Lower lobe of right lung (tissue), 2 donors: ENCODE measurements at regions not wholly inside any gene's neighbourhood (a gene's known extent, or its start where the extent isn't known, plus 50 kb on each side); places are given as distances from the start of the nearest gene placed in this dataset.

Source experiments
- ATAC-seq, 2 donors: fragments of 200-7000 bp; cut with Tn5 transposase; one replicate each; pipeline ENCODE4 v1.9.1; 2020 to 2022; ENCODE audit warnings: mild to moderate bottlenecking in 2 of 2, moderate library complexity in 2 of 2
- DNase-seq: peaks from one replicate; pipeline ENCODE4 v3.0.0-alpha.2; 2020
- H3K27ac ChIP-seq: fragments of 200-600 bp; one replicate; pipeline ENCODE4 v1.8.0; 2022
- H3K27me3 ChIP-seq: fragments of 200-600 bp; one replicate; pipeline ENCODE4 v1.8.0; 2022; ENCODE audit warnings: low read depth
- H3K36me3 ChIP-seq: fragments of 200-600 bp; one replicate; pipeline ENCODE4 v1.8.0; 2022; ENCODE audit warnings: mild to moderate bottlenecking
- H3K4me1 ChIP-seq: fragments of 200-600 bp; one replicate; pipeline ENCODE4 v1.8.0; 2022
- H3K4me3 ChIP-seq: fragments of 200-600 bp; one replicate; pipeline ENCODE4 v1.8.0; 2022; ENCODE audit warnings: mild to moderate bottlenecking
- H3K9me3 ChIP-seq: fragments of 200-600 bp; one replicate; pipeline ENCODE4 v1.8.0; 2022
- intact Hi-C: fragments of 100-400 bp; cut with DNase I; formaldehyde crosslinking; loops from one replicate; pipeline ENCODE4 v1.11.0; 2022
- TF ChIP-seq, protein P1 (sequence below): fragments of 200-600 bp; IDR thresholded peaks from one replicate; pipeline ENCODE4 v1.8.0; 2022; ENCODE audit warnings: antibody characterized with exemption, mild to moderate bottlenecking
- donor health status: DM: no; HTN: yes; CAD: no; lungs with severe emphysema.

DNA sequence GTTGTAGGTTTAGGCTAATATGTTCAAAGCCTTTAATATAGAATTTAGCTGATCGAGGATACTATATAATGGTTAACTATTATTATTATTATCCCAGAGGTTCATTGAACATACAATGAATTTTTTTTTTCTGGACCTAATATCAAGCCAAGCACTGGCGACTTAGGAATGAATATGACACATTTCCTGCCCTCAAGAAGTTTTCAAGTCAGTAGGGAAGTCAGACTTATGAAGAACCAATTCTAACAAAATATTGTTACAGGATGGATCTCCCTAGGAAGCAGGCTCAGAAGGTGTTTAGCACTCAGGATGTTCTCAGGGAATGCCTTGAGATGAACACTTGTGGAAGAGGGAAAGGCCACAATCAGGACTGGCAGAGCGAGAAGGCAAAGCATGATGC lies 211.8 kb upstream of the FGGY start:
- H3K27ac ChIP-seq: no peak overlapping the region
- H3K4me3 ChIP-seq: no peak overlapping the region
- no peaks in the 10 kb centered on the region for H3K36me3 ChIP-seq
- peaks cover 4% of the 10 kb centered on the region for H3K9me3 ChIP-seq
- no peaks in the 10 kb centered on the region for H3K27me3 ChIP-seq
- peaks cover 1% of the 10 kb centered on the region for H3K4me1 ChIP-seq
- no peak for DNase-seq
- ATAC-seq: no peak
- intact Hi-C loops: no loop called here
- TF ChIP-seq, protein P1, sequence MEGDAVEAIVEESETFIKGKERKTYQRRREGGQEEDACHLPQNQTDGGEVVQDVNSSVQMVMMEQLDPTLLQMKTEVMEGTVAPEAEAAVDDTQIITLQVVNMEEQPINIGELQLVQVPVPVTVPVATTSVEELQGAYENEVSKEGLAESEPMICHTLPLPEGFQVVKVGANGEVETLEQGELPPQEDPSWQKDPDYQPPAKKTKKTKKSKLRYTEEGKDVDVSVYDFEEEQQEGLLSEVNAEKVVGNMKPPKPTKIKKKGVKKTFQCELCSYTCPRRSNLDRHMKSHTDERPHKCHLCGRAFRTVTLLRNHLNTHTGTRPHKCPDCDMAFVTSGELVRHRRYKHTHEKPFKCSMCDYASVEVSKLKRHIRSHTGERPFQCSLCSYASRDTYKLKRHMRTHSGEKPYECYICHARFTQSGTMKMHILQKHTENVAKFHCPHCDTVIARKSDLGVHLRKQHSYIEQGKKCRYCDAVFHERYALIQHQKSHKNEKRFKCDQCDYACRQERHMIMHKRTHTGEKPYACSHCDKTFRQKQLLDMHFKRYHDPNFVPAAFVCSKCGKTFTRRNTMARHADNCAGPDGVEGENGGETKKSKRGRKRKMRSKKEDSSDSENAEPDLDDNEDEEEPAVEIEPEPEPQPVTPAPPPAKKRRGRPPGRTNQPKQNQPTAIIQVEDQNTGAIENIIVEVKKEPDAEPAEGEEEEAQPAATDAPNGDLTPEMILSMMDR: no peak

DNA sequence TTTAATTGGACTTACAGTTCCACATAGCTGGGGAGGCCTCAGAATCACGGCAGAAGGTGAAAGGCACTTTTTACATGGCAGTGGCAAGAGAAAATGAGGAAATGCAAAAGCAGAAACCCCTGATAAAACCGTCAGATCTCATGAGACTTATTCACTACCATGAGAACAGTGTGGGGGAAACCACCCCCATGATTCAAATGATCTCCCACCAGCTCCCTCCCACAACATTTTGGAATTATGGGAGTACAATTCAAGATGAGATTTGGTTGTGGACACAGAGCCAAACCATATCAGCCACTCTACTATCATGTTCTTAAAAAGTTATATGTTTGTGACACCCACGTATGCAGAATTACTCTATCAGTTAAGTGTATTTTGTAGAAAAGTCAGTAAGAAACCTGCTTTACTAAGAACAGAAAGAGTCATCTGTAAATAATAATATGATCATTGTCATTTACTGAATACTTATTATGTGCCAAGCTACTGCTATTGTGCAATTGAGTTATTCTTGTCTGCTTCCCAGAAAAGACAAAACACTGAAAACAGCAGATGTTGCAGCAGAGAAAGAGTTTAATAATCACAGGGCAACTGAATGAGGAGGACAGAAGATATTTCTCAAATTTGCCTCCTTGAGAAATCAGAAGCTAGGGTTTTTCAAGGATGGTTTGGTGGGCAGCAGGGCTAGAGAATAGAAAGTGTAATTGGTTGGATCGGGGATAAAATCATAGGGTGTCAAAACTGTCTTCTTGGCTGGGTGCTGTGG lies 207.7 kb upstream of the FGGY start:
- no peaks in the 10 kb centered on the region for H3K27me3 ChIP-seq
- ATAC-seq (no peak), DNase-seq (no peak)
- no peaks in the 10 kb centered on the region for H3K4me1 ChIP-seq
- intact Hi-C loops: no loop called here
- no peak overlapping the region for H3K27ac ChIP-seq
- TF ChIP-seq, protein P1: no peak
- no peak overlapping the region for H3K4me3 ChIP-seq
- no peaks in the 10 kb centered on the region for H3K36me3 ChIP-seq
- H3K9me3 ChIP-seq: peaks cover 4% of the 10 kb centered on the region

DNA sequence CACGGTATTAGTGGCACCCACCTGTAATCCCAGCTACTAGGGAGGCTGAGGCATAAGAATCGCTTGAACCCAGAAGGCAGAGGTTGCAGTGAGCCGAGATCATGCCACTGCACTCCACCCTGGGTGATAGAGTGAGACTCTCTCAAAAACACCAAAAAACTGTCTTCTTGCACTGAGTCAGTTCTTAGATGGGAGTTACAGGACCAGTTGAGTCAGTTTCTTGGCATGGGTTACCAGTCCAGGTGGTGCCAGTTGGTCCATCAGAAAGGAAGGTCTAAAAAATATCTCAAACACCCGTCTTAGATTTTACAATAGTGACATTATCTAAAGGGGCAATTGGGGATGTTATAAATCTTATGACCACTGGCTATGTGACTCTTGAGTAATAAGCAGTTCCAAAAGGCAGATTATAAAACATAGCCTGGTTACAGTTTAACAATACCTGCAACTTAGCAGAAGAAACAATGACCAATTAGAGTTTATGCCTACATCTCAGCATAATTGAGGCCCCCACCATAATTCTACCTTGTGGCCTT lies 206.9 kb upstream of the FGGY start:
- Histone ChIP-seq H3K36me3 (no peaks in the 10 kb centered on the region), H3K4me1 (no peaks in the 10 kb centered on the region), H3K27ac (no peak overlapping the region), H3K27me3 (no peaks in the 10 kb centered on the region), H3K9me3 (peaks cover 4% of the 10 kb centered on the region), H3K4me3 (no peak overlapping the region)
- no peak for DNase-seq
- TF ChIP-seq, protein P1: no peak
- intact Hi-C loops: no loop called here
- no peak for ATAC-seq

DNA sequence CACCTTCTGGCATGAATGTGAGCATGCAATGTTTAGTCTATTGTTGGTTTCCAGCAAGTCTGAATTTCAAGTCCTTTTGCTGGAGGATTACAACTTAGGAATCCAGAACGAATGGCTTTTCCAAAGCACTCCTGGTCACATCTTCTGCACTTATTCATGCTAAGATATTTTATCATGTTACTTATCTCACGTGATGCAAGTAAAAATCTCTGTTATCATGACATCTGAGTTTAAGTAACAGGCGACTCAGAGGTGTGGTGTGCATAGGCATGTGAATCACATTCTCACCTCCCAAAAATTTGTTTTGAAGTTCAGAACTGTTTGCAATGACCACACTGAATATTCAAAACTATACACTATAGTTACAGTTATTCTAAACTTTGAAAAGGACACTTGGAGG lies 204.8 kb upstream of the FGGY start:
- no peak for ATAC-seq
- no peaks in the 10 kb centered on the region for H3K27me3 ChIP-seq
- intact Hi-C loops: no loop called here
- no peaks in the 10 kb centered on the region for H3K36me3 ChIP-seq
- no peak overlapping the region for H3K27ac ChIP-seq
- H3K4me1 ChIP-seq: no peaks in the 10 kb centered on the region
- DNase-seq: no peak
- peaks cover 4% of the 10 kb centered on the region for H3K9me3 ChIP-seq
- TF ChIP-seq, protein P1: no peak
- no peak overlapping the region for H3K4me3 ChIP-seq

DNA sequence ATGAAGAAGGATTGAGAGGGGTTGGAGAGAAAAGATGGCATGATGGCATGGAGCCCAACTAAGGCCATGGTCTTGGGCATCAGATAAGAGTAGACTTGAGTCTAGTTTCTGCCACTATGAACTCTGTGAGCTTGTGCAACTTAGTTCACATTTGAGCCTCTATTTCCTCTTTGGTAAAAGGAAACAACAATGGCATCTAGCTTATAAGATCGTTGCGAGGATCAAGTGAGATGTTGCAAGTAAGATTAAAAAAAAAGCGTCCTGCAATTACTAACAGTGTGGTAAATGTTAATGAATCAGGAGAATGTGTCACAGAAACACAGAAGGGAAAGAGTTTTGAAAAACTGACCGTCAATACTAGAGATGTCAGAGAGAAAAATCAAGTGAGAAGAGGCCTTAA lies 202.9 kb upstream of the FGGY start:
- Histone ChIP-seq H3K4me1 (no peaks in the 10 kb centered on the region), H3K27ac (no peak overlapping the region), H3K36me3 (no peaks in the 10 kb centered on the region), H3K27me3 (no peaks in the 10 kb centered on the region), H3K9me3 (peaks cover 4% of the 10 kb centered on the region), H3K4me3 (no peak overlapping the region)
- no peak for DNase-seq
- TF ChIP-seq, protein P1: no peak
- intact Hi-C loops: no loop called here
- ATAC-seq: no peak
